ENCODE measurements at regions not wholly inside any gene's neighbourhood (a gene's known extent, or its start where the extent isn't known, plus 50 kb on each side); places are given as distances from the start of the nearest gene placed in this dataset.
A peak's percentile ranks its signal among the peaks of the same experiment; 100 is the strongest.

- no peaks in the 10 kb centered on the region for H3K79me2 ChIP-seq (ENCODE audit: control insufficient read depth in 1 of 2, insufficient read depth in 2 of 2, low read length in 2 of 2)
- H3K36me3 ChIP-seq (ENCODE audit: control insufficient read depth in 2 of 4, insufficient read depth in 4 of 4, low read length in 3 of 4), result no peaks in the 10 kb centered on the region; a peak in 1 of 8 replicates
- no peak overlapping the region for H3K18ac ChIP-seq (ENCODE audit: extremely low read depth, low read length)
- peaks cover 11 to 22% (median 17%) of the 10 kb centered on the region in 4 experiments; a peak in 6 of 7 replicates for H3K4me1 ChIP-seq (replicated peaks in 1 of 4; ENCODE audit: control insufficient read depth in 3 of 4, insufficient read depth in 4 of 4, low read length in 3 of 4)
- H2BK20ac ChIP-seq (ENCODE audit: low read length), result no peak overlapping the region
- H2BK5ac ChIP-seq (ENCODE audit: low read depth, low read length), result no peak overlapping the region
- H2BK15ac ChIP-seq (ENCODE audit: low read length), result no peak overlapping the region
- no peak overlapping the region for H4K91ac ChIP-seq (replicated peaks; ENCODE audit: insufficient read length, low read length)
- no peak overlapping the region for H3K27ac ChIP-seq (ENCODE audit: low read depth, low read length)
- H4K5ac ChIP-seq (ENCODE audit: insufficient read length, low read depth, low read length), result no peak overlapping the region
- no peaks in the 10 kb centered on the region for H3K23me2 ChIP-seq (ENCODE audit: low read depth, low read length)
- H2AK5ac ChIP-seq (ENCODE audit: low read depth, low read length), result no peak overlapping the region
- no peak overlapping the region for H3K14ac ChIP-seq (ENCODE audit: insufficient read length)
- no peak overlapping the region for H3K4me3 ChIP-seq (ENCODE audit: extremely low read depth in 1 of 4, insufficient read depth in 2 of 4, low read depth in 3 of 4, low read length in 4 of 4)
- peaks cover 2% of the 10 kb centered on the region in 2 experiments; a peak in 2 of 4 replicates for H3K9me3 ChIP-seq (ENCODE audit: insufficient read depth in 2 of 2, low read depth in 1 of 2, low read length in 1 of 2)
- H2BK120ac ChIP-seq (replicated peaks; ENCODE audit: low read depth, low read length), result no peak overlapping the region
- H3K27me3 ChIP-seq (replicated peaks in 1 of 4; ENCODE audit: control insufficient read depth in 3 of 4, extremely low read depth in 1 of 4, insufficient read depth in 3 of 4, low read length in 3 of 4), result no peaks in the 10 kb centered on the region; a peak in 1 of 7 replicates
- H3K4ac ChIP-seq (replicated peaks; ENCODE audit: insufficient read length, low read depth, low read length), result no peak overlapping the region
- WGBS, 2 experiments (ENCODE audit: extremely low coverage in 1 of 2, insufficient coverage in 1 of 2, insufficient read length in 1 of 2, insufficient replicate concordance in 2 of 2, low coverage in 1 of 2, low lambda C conversion rate in 2 of 2, missing lambda C conversion rate in 1 of 2), result 94 to 100% methylated on average over 1 to 4 of the region's 4 CpGs
- H4K20me1 ChIP-seq (replicated peaks in 1 of 2; ENCODE audit: control insufficient read depth in 1 of 2, insufficient read depth in 2 of 2, low read length in 2 of 2), result no peaks in the 10 kb centered on the region
- TF ChIP-seq RNF2 (IDR thresholded peaks at IDR 0.05; ENCODE audit: borderline replicate concordance, low read depth, low read length, missing control alignments, poor library complexity, severe bottlenecking) (no peak), SAP30 (IDR thresholded peaks at IDR 0.05; ENCODE audit: insufficient read depth, insufficient replicate concordance, low read length) (no peak), MAFK (IDR thresholded peaks at IDR 0.05; ENCODE audit: low read depth, low read length) (0 out of 2 replicates have a peak, but pooled peaks have one; percentile 18), SIX5 (IDR thresholded peaks at IDR 0.05; ENCODE audit: low read depth, low read length) (no peak), HDAC2 (IDR thresholded peaks at IDR 0.05; ENCODE audit: borderline replicate concordance in 1 of 2, low read depth in 2 of 2, low read length in 2 of 2) (no peak), KDM4A (IDR thresholded peaks at IDR 0.05; ENCODE audit: low read depth, low read length, severe bottlenecking) (no peak), JUND (IDR thresholded peaks at IDR 0.05; ENCODE audit: low read length) (no peak)
- no peak overlapping the region for H3K4me2 ChIP-seq (ENCODE audit: insufficient read depth in 1 of 2, low read depth in 2 of 2, low read length in 2 of 2)
- no peak overlapping the region for H3K9ac ChIP-seq (replicated peaks in 1 of 4; ENCODE audit: extremely low read depth in 1 of 4, low read depth in 3 of 4, low read length in 3 of 4)
- POLR2A ChIA-PET (ENCODE audit: partially characterized antibody), result no interaction called here
- H3K79me1 ChIP-seq (ENCODE audit: low read depth, low read length), result no peaks in the 10 kb centered on the region
- DNase-seq (ENCODE audit: low read depth in 1 of 2, low spot score in 2 of 2), result no peak
- no peak overlapping the region for H3K56ac ChIP-seq (replicated peaks; ENCODE audit: insufficient read length, low read depth, low read length)
- H3K23ac ChIP-seq (ENCODE audit: insufficient read length), result no peak overlapping the region
- FAIRE-seq, result no peak
- no peak overlapping the region for H2AFZ ChIP-seq (ENCODE audit: low read length)
- no peak overlapping the region for H4K8ac ChIP-seq (ENCODE audit: extremely low read depth, insufficient read depth, low read length)
- H2BK12ac ChIP-seq (ENCODE audit: low read depth, low read length), result no peak overlapping the region
- CTCF ChIA-PET (ENCODE audit: partially characterized antibody), result no interaction called here
Observed at GRCh38 chr20:60725311-60725906, 526.7 kb upstream of the CDH4 start.

Measured in H1 (cell line).